Uterus (tissue), 3 donors: ENCODE measurements at regions not wholly inside any gene's neighbourhood (a gene's known extent, or its start where the extent isn't known, plus 50 kb on each side); places are given as distances from the start of the nearest gene placed in this dataset.

Experiments used
- DNase-seq, 2 donors: peaks; one replicate each; pipeline ENCODE4 v3.0.0-alpha.2; 2019 to 2020
- H3K27ac ChIP-seq, 2 donors: fragments of 200-600 bp; sonication (generic); 1 replicate in 1 of 2; 2 replicates in 1 of 2; pipeline ENCODE4 v1.5.1; 2016 to 2018
- H3K27me3 ChIP-seq, 2 donors: fragments of 200-600 bp; sonication (generic); one replicate each; pipeline ENCODE4 v1.5.1; 2018 to 2019; ENCODE audit warnings: control low read depth in 1 of 2
- H3K36me3 ChIP-seq, 2 donors: fragments of 200-600 bp; sonication (generic); one replicate each; pipeline ENCODE4 v1.5.1; 2019; ENCODE audit warnings: control low read depth in 1 of 2
- H3K4me1 ChIP-seq, 2 donors: fragments of 200-600 bp; sonication (generic); one replicate each; pipeline ENCODE4 v1.5.1; 2018 to 2019; ENCODE audit warnings: control low read depth in 1 of 2
- H3K4me3 ChIP-seq, 2 donors: fragments of 200-600 bp; sonication (generic); 1 replicate in 1 of 2; 2 replicates in 1 of 2; pipeline ENCODE4 v1.5.1; 2018 to 2019; ENCODE audit warnings: mild to moderate bottlenecking in 1 of 2
- H3K9me3 ChIP-seq, 2 donors: fragments of 200-600 bp; sonication (generic); one replicate each; pipeline ENCODE4 v1.5.1; 2019; ENCODE audit warnings: control low read depth in 1 of 2
- POLR2A ChIP-seq, 2 donors: fragments of 450-650 bp; IDR thresholded peaks; one replicate each; pipeline ENCODE4 v1.6.1; 2016; ENCODE audit warnings: antibody characterized with exemption in 2 of 2, mild to moderate bottlenecking in 1 of 2, moderate library complexity in 1 of 2
- intact Hi-C: fragments of 100-400 bp; cut with DNase I; formaldehyde crosslinking; loops from one replicate; pipeline ENCODE4 v1.15.1; 2023; ENCODE audit warnings: low total_unique reads
- TF ChIP-seq, protein P1 (sequence below), 4 experiments: fragments of 200-600 bp in 2 of 4; fragments of 450-650 bp in 2 of 4; sonication (generic) in 2 of 4; IDR thresholded peaks; one replicate each; pipeline ENCODE4 v1.5.1; 2016 to 2019; ENCODE audit warnings: antibody characterized with exemption in 4 of 4, mild to moderate bottlenecking in 2 of 4, moderate library complexity in 1 of 4
- donor health status: DM: yes; HTN: yes; CAD: no.

DNA sequence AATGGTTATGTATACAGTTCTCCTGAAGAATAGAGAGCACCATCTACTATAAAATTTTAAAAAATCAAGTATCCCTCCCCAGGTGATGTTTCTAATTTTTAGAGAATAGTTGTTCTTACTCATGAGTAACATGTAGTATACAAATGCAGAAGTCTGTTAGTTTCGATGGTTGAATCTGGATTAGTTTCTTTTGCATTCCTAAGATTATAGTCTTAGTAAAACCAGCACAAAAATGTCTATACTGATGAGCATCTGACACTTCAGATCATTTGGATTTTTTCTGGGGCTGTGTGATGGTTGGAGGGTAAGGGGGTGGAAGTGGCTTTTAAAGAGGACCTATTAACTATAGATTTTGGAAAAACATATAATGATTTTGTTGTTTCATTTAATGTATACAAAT, 167.3 kb upstream of the SGO1 start:
- H3K36me3 ChIP-seq = no peaks in the 10 kb centered on the region
- intact Hi-C loops = no loop called here
- H3K27ac ChIP-seq = no peak overlapping the region
- no peaks in the 10 kb centered on the region for H3K27me3 ChIP-seq
- H3K4me3 ChIP-seq = no peak overlapping the region
- no peak for DNase-seq
- H3K9me3 ChIP-seq = no peaks in the 10 kb centered on the region
- H3K4me1 ChIP-seq = no peaks in the 10 kb centered on the region
- TF ChIP-seq, protein P1, sequence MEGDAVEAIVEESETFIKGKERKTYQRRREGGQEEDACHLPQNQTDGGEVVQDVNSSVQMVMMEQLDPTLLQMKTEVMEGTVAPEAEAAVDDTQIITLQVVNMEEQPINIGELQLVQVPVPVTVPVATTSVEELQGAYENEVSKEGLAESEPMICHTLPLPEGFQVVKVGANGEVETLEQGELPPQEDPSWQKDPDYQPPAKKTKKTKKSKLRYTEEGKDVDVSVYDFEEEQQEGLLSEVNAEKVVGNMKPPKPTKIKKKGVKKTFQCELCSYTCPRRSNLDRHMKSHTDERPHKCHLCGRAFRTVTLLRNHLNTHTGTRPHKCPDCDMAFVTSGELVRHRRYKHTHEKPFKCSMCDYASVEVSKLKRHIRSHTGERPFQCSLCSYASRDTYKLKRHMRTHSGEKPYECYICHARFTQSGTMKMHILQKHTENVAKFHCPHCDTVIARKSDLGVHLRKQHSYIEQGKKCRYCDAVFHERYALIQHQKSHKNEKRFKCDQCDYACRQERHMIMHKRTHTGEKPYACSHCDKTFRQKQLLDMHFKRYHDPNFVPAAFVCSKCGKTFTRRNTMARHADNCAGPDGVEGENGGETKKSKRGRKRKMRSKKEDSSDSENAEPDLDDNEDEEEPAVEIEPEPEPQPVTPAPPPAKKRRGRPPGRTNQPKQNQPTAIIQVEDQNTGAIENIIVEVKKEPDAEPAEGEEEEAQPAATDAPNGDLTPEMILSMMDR (IDR thresholded peaks at IDR 0.05) = no peak
- no peak for TF ChIP-seq POLR2A (IDR thresholded peaks at IDR 0.05)

DNA sequence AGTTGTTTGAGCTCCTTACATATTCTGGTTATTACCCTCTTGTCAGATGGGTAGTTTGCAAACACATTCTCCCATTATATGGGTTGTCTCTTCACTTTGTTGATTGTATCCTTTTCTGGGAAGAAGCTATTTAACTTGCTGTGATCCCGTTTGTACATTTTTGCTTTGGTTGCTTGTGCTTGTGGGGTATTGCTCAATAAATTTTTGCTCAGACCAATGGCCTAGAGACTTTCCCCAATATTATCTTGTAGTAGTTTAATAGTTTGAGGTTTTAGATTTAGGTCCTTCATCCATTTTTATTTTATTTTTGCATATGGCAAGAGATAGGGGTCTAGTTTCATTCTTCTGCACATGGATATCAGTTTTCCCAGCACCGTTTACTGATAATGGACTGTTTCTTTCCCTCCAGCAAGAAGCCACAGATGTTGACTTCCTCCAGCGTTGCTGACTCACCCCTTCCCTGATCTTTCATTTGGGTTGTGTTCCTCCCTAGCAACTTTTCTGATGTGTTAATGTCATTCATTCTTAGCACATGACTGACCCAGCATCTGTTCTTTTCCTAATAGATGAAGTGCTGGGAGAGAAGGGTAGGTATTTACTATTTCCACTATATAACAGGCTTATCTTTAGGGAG, 166.7 kb upstream of the SGO1 start:
- no peak for DNase-seq
- Histone ChIP-seq H3K36me3 (no peaks in the 10 kb centered on the region), H3K9me3 (no peaks in the 10 kb centered on the region), H3K4me3 (no peak overlapping the region), H3K27ac (no peak overlapping the region), H3K4me1 (no peaks in the 10 kb centered on the region), H3K27me3 (no peaks in the 10 kb centered on the region)
- intact Hi-C loops = no loop called here
- TF ChIP-seq, protein P1 (IDR thresholded peaks at IDR 0.05) = no peak
- TF ChIP-seq POLR2A (IDR thresholded peaks at IDR 0.05) = no peak

DNA sequence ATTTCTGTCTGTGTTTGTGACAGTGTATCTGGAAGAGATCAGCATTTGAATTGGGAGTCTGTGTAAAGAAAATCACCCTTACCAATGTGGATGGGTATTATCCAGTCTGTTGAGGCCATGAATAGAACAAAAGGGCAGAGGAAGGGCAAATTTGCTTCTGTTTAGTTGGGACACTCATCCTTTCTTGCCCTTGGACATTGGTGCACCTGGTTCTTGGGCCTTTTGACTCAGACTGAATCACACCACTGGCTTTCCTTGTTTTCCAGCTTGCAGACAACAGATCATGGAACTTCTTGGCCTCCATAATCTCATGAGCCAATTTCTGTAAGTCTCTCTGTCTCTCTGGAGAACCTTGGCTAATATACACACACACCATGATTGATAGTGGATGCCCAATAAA, 164.4 kb upstream of the SGO1 start:
- no peak for DNase-seq
- Histone ChIP-seq H3K4me3 (no peak overlapping the region), H3K4me1 (no peaks in the 10 kb centered on the region), H3K9me3 (no peaks in the 10 kb centered on the region), H3K27ac (no peak overlapping the region), H3K27me3 (no peaks in the 10 kb centered on the region), H3K36me3 (no peaks in the 10 kb centered on the region)
- intact Hi-C loops = no loop called here
- no peak for TF ChIP-seq POLR2A (IDR thresholded peaks at IDR 0.05)
- TF ChIP-seq, protein P1 (IDR thresholded peaks at IDR 0.05) = no peak

DNA sequence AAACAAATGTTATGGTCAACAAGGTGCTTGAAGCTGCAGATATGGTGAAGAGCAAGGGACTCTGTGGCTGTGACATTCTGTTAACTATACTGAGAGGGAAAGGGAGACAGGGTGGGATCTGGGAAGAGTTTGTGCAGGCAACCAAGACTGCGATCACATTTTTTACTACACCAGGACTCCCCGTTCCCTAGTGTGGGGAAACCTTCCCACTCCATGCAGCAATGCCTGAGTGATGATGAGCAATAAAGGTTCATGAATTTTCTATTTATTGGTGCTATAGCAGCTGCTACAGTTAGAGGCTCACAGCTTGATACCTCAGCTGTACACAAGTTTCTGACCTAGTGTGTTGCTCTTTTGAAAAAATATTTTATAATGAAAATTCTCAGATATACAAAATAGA, 160.9 kb upstream of the SGO1 start:
- TF ChIP-seq, protein P1 (IDR thresholded peaks at IDR 0.05) = no peak
- TF ChIP-seq POLR2A (IDR thresholded peaks at IDR 0.05) = no peak
- H3K27ac ChIP-seq = no peak overlapping the region
- intact Hi-C loops = no loop called here
- no peak overlapping the region for H3K4me3 ChIP-seq
- H3K9me3 ChIP-seq = no peaks in the 10 kb centered on the region
- no peaks in the 10 kb centered on the region for H3K27me3 ChIP-seq
- H3K36me3 ChIP-seq = no peaks in the 10 kb centered on the region
- H3K4me1 ChIP-seq = no peaks in the 10 kb centered on the region
- DNase-seq = no peak

DNA sequence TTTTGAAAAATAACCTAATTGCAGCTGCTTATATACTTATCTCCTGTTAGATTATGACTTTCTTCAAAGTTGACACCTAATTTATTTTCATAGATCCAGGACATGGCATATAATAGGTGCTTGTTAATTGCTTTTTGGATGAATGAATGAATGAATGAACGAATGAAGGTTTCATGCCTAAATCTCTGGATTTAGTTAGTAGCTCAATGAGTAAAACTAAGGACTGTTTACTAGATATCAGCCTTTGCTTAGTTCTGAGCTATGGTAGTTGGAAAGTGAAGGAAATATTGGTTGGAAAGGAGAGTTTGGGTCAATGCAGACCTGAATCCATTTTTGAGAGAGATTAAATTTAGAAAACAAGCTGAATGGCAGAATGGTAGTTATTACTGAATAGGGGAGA, 160.4 kb upstream of the SGO1 start:
- H3K27ac ChIP-seq = no peak overlapping the region
- no peaks in the 10 kb centered on the region for H3K9me3 ChIP-seq
- H3K4me1 ChIP-seq = no peaks in the 10 kb centered on the region
- no peak overlapping the region for H3K4me3 ChIP-seq
- intact Hi-C loops = no loop called here
- H3K36me3 ChIP-seq = no peaks in the 10 kb centered on the region
- no peaks in the 10 kb centered on the region for H3K27me3 ChIP-seq
- TF ChIP-seq POLR2A (IDR thresholded peaks at IDR 0.05) = no peak
- TF ChIP-seq, protein P1 (IDR thresholded peaks at IDR 0.05) = no peak
- no peak for DNase-seq
